Naive B cell (primary cell): ENCODE measurements at regions not wholly inside any gene's neighbourhood (a gene's known extent, or its start where the extent isn't known, plus 50 kb on each side); places are given as distances from the start of the nearest gene placed in this dataset.
"Not testable (repeated sequence)": the region's sequence is repeated elsewhere in the genome, so short reads cannot be mapped to it uniquely, and the experiment has no call there.

Source experiments
- ATAC-seq, 2 donors: fragments of 150-1000 bp; cut with Tn5 transposase; 2 replicates each; pipeline ENCODE4 v1.10.0; 2021; ENCODE audit warnings: low read depth in 2 of 2, mild to moderate bottlenecking in 2 of 2, moderate library complexity in 2 of 2
- DNase-seq: peaks from one replicate; pipeline ENCODE4 v3.0.0; 2022
- H3K27ac Mint-ChIP-seq, 6 donors: one replicate each; pipeline ENCODE4 v1.8.0; 2020 to 2022; ENCODE audit warnings: mild to moderate bottlenecking in 6 of 6, mixed read lengths in 6 of 6, moderate library complexity in 5 of 6, inconsistent platforms in 2 of 6
- H3K27me3 Mint-ChIP-seq, 3 donors: one replicate each; pipeline ENCODE4 v1.8.0; 2021 to 2022; ENCODE audit warnings: mixed read lengths in 3 of 3, mild to moderate bottlenecking in 1 of 3
- H3K36me3 Mint-ChIP-seq, 2 donors: one replicate each; pipeline ENCODE4 v1.8.0; 2020 to 2022; ENCODE audit warnings: mixed read lengths in 2 of 2, inconsistent platforms in 1 of 2, mild to moderate bottlenecking in 1 of 2
- H3K4me1 Mint-ChIP-seq, 3 donors: one replicate each; pipeline ENCODE4 v1.8.0; 2020 to 2022; ENCODE audit warnings: mixed read lengths in 3 of 3, inconsistent platforms in 1 of 3, mild to moderate bottlenecking in 1 of 3, moderate library complexity in 1 of 3
- H3K4me3 Mint-ChIP-seq, 8 donors: one replicate each; pipeline ENCODE4 v1.8.0; 2020 to 2022; ENCODE audit warnings: mild to moderate bottlenecking in 8 of 8, mixed read lengths in 8 of 8, moderate library complexity in 8 of 8, inconsistent platforms in 2 of 8
- H3K9me3 Mint-ChIP-seq, 7 donors: one replicate each; pipeline ENCODE4 v1.8.0; 2020 to 2022; ENCODE audit warnings: mixed read lengths in 7 of 7, mild to moderate bottlenecking in 5 of 7, inconsistent platforms in 2 of 7, moderate library complexity in 1 of 7

DNA sequence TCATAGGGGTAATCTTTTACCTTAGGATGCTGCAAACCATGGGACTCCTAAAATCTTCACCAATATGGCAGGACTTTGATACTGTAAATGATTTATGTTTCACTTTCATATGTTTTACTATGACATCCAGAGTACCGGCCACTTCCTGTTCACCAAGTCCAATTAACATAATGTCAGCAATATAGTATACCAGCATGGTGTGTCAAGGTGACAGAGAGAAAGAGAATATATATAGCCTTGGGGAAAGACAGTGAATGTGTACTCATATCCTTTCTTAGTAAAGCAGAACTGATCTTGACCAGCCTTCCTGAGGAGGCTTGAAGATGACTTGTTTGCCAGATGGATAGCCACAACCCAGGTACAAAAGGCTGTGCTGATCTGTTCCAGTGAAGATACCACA, 127.9 kb downstream of the NRN1 start:
- Mint-ChIP-seq H3K4me3 (no peak overlapping the region), H3K36me3 (no peaks in the 10 kb centered on the region), H3K9me3 (peaks cover 0 to 2% (median 0%) of the 10 kb centered on the region in 7 donors), H3K27ac (no peak overlapping the region), H3K4me1 (peaks cover 0 to 4% (median 0%) of the 10 kb centered on the region in 3 donors), H3K27me3 (peaks cover 0 to 6% (median 0%) of the 10 kb centered on the region in 3 donors)
- ATAC-seq (peak in 1 of 2 donors; percentile 45), DNase-seq (no peak)

DNA sequence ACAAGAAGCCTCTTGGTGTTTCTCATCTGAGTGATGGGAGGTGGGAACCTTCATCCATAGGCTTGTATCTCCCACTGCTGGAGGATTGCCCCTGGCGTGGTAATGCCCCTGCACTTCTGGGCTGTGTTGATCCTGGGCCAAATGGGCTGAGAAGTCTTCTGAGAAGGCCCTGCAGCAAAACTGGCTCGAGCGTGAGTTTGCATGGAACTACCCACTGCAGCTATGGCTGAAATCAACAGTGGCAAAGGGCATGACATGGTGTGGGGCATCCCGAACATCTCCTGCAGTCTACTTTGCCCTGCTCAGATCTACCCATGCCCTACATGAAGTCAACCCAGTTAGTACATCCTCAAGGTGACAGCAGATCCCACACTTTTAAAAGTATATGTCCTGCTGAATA, 130.6 kb downstream of the NRN1 start:
- DNase-seq (no peak), ATAC-seq (no peak)
- Mint-ChIP-seq H3K27me3 (peaks cover 0 to 6% (median 0%) of the 10 kb centered on the region in 3 donors), H3K27ac (no peak overlapping the region), H3K4me1 (peaks cover 0 to 4% (median 0%) of the 10 kb centered on the region in 3 donors), H3K36me3 (peaks cover 7 to 12% of the 10 kb centered on the region in 2 donors), H3K9me3 (peaks cover 3 to 12% (median 5%) of the 10 kb centered on the region in 7 donors), H3K4me3 (no peak overlapping the region)

DNA sequence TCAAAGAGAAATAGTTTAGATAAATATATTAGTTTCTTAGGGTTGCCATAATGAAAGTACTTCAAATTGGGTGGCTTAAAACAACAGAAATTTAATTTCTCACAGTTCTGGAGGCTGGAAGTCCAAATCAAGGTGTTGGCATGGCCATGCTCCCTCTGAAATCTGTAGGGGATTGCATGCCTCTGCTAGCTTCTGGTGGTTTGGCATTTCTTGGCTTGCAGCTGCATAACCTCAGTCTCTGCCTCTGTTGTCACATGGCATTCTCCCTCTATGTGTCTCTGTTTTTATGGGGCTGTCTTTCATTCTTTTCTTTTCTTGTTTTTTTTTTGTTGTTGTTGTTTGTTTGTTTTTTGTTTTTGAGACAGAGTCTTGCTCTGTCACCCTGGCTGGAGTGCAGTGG, 132.7 kb downstream of the NRN1 start:
- peaks cover 4 to 17% (median 6%) of the 10 kb centered on the region in 7 donors for H3K9me3 Mint-ChIP-seq
- not testable (repeated sequence) for H3K4me1 Mint-ChIP-seq, H3K27ac Mint-ChIP-seq, H3K4me3 Mint-ChIP-seq, ATAC-seq, DNase-seq, H3K27me3 Mint-ChIP-seq
- H3K36me3 Mint-ChIP-seq: peaks cover 8 to 12% of the 10 kb centered on the region in 2 donors

DNA sequence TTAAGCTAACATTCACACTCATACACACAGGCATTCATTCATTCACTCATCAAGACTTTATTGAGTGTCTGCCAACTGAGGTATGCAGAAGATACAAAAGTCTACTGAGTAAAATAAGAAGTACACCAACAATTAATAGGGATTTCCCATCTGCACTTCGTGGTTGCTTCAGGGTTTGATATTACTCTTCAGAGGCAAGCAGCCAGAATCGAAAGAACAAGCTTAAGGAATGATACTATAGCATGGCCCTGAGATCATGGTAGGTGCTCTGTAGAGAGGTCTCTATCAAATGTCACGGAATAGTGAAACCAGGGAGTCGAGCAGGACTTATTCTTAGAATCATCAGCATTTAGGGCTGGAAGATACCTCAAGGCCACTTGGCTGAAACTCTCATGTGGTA, 135.4 kb downstream of the NRN1 start:
- no peak overlapping the region for H3K27ac Mint-ChIP-seq
- peaks cover 6 to 16% (median 9%) of the 10 kb centered on the region in 3 donors for H3K4me1 Mint-ChIP-seq
- H3K27me3 Mint-ChIP-seq: no peaks in the 10 kb centered on the region
- peaks cover 4 to 20% (median 6%) of the 10 kb centered on the region in 7 donors for H3K9me3 Mint-ChIP-seq
- no peak for ATAC-seq
- H3K4me3 Mint-ChIP-seq: no peak overlapping the region
- peaks cover 8 to 12% of the 10 kb centered on the region in 2 donors for H3K36me3 Mint-ChIP-seq
- DNase-seq: no peak

DNA sequence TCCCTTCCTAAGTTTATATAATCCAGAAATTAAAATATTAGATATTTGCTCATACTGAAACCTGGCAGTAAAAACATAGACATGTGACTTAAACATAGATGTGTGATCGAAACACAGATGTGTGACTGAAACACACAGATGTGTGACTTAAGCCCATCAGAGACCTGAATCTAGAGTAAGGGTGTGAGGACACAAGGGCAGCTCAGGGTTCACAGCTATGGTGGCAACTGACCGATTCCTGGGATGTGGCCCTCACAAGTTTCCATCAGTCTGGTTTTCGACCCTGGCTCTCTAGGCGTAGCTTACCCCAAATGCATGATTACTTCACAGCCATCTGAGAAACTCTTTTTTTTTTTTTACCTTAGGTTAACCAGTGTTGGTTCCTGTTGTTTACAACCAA, 137.0 kb downstream of the NRN1 start:
- no peak for DNase-seq
- H3K27me3 Mint-ChIP-seq: no peaks in the 10 kb centered on the region
- peak overlapping the region in 1 of 8 donors; percentile 26 for H3K4me3 Mint-ChIP-seq
- no peak overlapping the region for H3K27ac Mint-ChIP-seq
- H3K4me1 Mint-ChIP-seq: peaks cover 16 to 28% (median 19%) of the 10 kb centered on the region in 3 donors
- peaks cover 8 to 12% of the 10 kb centered on the region in 2 donors for H3K36me3 Mint-ChIP-seq
- peaks cover 5 to 35% (median 13%) of the 10 kb centered on the region in 7 donors for H3K9me3 Mint-ChIP-seq
- ATAC-seq: no peak

DNA sequence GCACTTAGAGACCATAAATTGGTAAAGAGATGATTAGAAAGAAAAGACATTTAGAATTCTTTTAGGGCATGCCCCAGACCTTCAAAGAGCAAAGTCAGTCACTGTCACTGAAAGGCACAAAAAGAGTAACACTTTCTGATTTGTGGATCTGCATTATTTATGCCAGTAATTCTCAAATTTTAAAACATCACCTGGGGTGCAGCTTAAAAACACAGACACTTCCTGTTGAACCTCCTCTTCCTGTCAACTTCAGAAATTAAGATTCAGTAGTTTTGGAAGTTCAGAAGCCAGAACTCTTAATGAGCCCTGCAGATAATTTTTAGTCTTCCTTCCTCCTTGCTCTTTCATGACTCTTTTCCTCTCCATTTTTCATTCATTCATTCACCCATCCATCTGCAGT, 137.5 kb downstream of the NRN1 start:
- no peak overlapping the region for H3K4me3 Mint-ChIP-seq
- H3K4me1 Mint-ChIP-seq: peaks cover 16 to 28% (median 19%) of the 10 kb centered on the region in 3 donors
- no peaks in the 10 kb centered on the region for H3K27me3 Mint-ChIP-seq
- H3K36me3 Mint-ChIP-seq: peaks cover 8 to 12% of the 10 kb centered on the region in 2 donors
- peaks cover 5 to 39% (median 13%) of the 10 kb centered on the region in 7 donors for H3K9me3 Mint-ChIP-seq
- no peak for DNase-seq
- ATAC-seq: no peak
- no peak overlapping the region for H3K27ac Mint-ChIP-seq

DNA sequence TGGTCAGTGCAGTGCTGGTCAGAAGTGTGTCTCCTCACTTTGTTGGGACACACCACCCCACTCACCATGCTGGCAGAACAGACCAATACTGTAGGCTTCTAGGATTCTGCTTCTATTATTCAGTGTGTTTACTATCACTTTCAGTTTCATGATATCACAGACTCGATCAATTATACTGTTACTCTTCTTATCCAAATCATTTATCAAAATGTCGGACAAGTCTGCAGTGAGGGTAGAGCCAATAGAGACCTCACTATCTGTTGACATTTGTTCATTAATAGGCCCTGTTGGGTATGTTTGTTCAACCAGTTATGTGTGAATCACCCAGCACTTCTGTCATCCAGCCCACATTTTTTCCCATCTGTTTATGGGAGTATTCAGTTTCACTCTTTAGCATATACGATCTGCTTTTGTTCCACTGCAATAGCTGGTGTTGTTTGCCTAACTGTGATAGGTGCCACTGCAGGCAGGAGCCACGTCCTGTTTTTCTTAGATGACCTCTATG, 140.1 kb downstream of the NRN1 start:
- H3K27ac Mint-ChIP-seq: peak overlapping the region in 1 of 6 donors; percentile 71
- H3K36me3 Mint-ChIP-seq: peaks cover 3 to 11% of the 10 kb centered on the region in 2 donors
- ATAC-seq: no peak
- H3K4me3 Mint-ChIP-seq: no peak overlapping the region
- H3K9me3 Mint-ChIP-seq: peaks cover 4 to 40% (median 13%) of the 10 kb centered on the region in 7 donors
- peaks cover 16 to 28% (median 23%) of the 10 kb centered on the region in 3 donors for H3K4me1 Mint-ChIP-seq
- DNase-seq: no peak
- H3K27me3 Mint-ChIP-seq: peaks cover 0 to 7% (median 0%) of the 10 kb centered on the region in 3 donors

DNA sequence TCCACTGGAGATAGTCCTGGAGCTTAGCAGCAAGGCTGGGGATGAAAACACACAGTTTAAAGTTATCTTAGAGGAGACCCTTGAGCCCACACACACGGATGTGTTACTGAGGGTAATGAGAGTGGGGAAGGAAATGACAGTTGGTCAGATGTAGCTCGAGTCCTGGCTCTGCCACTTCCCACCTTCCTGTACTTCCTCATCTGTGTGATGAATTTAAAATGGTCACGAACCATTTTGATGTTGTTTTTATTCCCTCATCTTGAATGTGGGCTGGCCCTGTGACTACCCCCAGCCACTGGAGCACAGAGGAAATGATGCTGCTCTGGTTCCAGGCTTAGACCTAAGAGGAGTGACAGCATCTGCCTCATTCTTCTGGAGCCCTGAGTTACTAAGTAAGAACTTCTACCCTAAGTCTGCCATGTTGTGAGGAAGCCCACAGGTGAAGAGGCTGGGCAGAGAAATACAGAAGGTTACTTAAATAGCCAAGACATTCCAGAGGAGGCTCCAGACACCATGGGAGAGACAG, 141.2 kb downstream of the NRN1 start:
- H3K36me3 Mint-ChIP-seq: peaks cover 0 to 9% of the 10 kb centered on the region in 2 donors
- no peak overlapping the region for H3K4me3 Mint-ChIP-seq
- DNase-seq (no peak), ATAC-seq (no peak)
- peaks cover 16 to 28% (median 23%) of the 10 kb centered on the region in 3 donors for H3K4me1 Mint-ChIP-seq
- H3K27me3 Mint-ChIP-seq: peaks cover 0 to 14% (median 0%) of the 10 kb centered on the region in 3 donors
- peak overlapping the region in 2 of 6 donors; percentile 57 to 73 for H3K27ac Mint-ChIP-seq
- peaks cover 4 to 34% (median 12%) of the 10 kb centered on the region in 7 donors for H3K9me3 Mint-ChIP-seq

DNA sequence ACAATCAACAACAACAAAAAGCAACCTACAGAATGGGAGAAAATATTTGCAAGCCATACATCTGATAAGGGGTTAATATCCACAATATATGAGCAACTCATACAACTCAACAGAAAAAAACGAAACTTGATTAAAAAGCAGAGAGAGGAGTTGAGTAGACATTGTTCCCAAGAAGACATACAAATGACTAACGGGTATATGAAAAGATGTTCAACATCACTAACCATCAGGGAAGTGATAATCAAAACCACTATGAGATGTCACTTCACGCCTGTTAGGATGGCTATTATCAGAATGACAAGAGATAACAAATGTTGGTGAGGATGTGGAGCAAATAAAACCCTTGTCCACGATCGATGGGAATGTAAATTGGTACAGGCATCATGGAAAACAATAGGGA, 145.9 kb downstream of the NRN1 start:
- ATAC-seq (no peak), DNase-seq (no peak)
- peaks cover 0 to 17% (median 0%) of the 10 kb centered on the region in 3 donors for H3K27me3 Mint-ChIP-seq
- no peak overlapping the region for H3K4me3 Mint-ChIP-seq
- H3K36me3 Mint-ChIP-seq: peaks cover 0 to 9% of the 10 kb centered on the region in 2 donors
- H3K4me1 Mint-ChIP-seq: peaks cover 9 to 13% (median 10%) of the 10 kb centered on the region in 3 donors
- peaks cover 4 to 24% (median 10%) of the 10 kb centered on the region in 7 donors for H3K9me3 Mint-ChIP-seq
- no peak overlapping the region for H3K27ac Mint-ChIP-seq

DNA sequence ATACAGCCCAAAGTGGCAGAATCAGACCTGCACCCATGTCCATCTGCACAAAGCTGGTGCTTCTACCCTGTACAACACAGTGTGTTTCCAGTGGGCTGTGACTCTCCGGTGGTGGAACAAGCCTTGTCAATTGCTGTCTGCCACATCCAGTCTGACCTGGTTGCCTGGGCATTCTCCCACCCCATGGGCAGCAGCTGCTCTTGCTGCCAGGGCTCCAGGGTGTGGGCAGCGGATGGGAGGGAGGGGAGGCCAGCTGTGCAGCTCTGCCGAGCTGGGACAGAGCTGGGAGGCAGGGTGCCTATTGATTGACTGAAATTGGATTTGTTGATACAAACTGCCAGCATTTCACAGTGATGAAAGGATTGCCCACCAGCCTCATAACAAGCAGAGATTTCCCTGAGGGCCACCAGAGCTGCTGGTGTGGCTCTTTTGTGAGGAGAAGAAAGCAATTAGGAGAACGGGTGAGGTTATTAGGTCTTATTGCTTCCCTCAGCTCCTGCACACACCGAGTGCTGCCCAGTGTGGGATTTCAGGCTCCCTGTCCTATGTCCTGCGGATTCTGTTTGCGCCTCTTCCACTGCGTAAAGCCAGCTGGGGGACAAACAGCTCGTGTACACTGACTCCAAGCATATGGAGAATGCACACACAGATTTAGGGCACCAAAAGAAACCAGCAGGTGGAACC, 150.8 kb downstream of the NRN1 start:
- no peak overlapping the region for H3K4me3 Mint-ChIP-seq
- peaks cover 0 to 4% (median 3%) of the 10 kb centered on the region in 3 donors for H3K4me1 Mint-ChIP-seq
- DNase-seq: no peak
- H3K27ac Mint-ChIP-seq: no peak overlapping the region
- peaks cover 0 to 10% (median 6%) of the 10 kb centered on the region in 3 donors for H3K27me3 Mint-ChIP-seq
- no peaks in the 10 kb centered on the region for H3K36me3 Mint-ChIP-seq
- no peak for ATAC-seq
- peaks cover 0 to 5% (median 0%) of the 10 kb centered on the region in 7 donors for H3K9me3 Mint-ChIP-seq

DNA sequence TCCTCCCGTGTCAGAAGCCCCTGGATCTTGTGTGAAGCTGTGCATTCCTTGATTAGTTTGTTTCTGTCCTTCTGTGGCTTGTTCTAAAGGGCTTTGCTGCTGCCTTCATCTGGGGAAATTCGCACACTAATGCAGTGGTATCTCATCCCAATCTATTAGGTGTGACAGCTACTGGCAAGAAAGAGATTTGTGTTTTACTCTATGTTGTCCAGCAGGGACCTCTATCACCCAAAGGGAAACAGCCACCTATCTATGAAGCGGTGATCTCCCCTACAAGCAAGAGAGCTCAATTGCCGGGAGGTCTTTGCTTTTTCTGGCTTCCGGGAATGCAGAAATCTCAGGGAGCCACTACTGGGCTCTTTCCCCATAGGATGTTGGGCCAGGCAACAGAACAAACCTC, 151.8 kb downstream of the NRN1 start:
- H3K36me3 Mint-ChIP-seq: no peaks in the 10 kb centered on the region
- peaks cover 0 to 9% (median 4%) of the 10 kb centered on the region in 3 donors for H3K4me1 Mint-ChIP-seq
- H3K27ac Mint-ChIP-seq: no peak overlapping the region
- H3K27me3 Mint-ChIP-seq: peaks cover 7 to 16% (median 7%) of the 10 kb centered on the region in 3 donors
- ATAC-seq (no peak), DNase-seq (no peak)
- H3K9me3 Mint-ChIP-seq: peaks cover 0 to 5% (median 0%) of the 10 kb centered on the region in 7 donors
- no peak overlapping the region for H3K4me3 Mint-ChIP-seq

DNA sequence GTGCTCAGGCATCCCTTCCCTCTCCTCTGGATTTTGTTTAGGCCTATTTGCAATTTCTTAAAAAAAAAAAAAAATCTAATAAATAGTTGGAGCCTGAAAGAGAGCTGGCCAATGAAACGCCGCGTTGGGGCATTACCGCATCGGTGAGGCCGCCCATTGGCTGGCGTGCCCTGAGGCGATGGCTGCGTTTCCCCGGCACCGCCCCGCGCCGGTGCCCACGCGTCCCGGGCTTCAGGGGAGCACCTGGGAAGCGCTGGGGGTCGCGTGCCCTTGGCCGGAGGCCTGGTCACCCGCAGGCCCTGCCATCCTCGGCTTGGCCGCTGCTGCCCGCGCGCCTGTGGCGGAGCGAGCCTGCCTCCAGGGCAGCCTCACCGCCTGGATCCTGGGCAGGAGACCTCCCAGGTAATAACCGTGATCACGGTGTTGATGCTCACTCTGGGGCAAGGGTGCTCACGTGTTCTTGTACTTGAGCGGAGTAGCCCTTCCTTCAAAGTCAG, 155.4 kb downstream of the NRN1 start:
- H3K27ac Mint-ChIP-seq: peak overlapping the region in 1 of 6 donors; percentile 71
- peak; percentile 51 for DNase-seq

DNA sequence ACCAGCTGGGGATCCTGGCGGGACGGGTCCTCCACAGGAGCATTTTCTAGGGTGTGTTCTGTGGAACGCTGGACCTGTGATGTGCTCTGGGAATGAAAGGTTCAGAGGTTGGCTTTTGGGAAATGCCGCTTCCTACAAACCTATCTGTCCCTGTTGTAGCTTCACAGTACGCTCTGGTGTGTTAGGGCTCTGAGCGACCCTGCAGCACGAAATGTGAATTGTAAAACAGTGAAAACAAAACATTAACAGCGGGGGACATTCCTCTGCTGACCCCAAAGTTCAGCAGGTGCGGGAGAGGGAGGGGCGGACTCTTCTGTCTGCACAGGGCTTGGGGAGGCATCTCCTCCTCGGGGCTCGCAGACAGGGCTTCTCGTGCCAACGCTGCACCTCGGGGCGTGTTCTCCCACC, 155.9 kb downstream of the NRN1 start:
- Mint-ChIP-seq H3K4me3 (peak overlapping the region; percentile 71 to 93 (median 90)), H3K27ac (peak overlapping the region in 1 of 6 donors; percentile 38), H3K4me1 (peaks cover 0 to 11% (median 4%) of the 10 kb centered on the region in 3 donors), H3K36me3 (peaks cover 0 to 9% of the 10 kb centered on the region in 2 donors), H3K9me3 (peaks cover 0 to 4% (median 0%) of the 10 kb centered on the region in 7 donors), H3K27me3 (peaks cover 26 to 30% (median 29%) of the 10 kb centered on the region in 3 donors)
- DNase-seq: no peak
- peak; percentile 50 to 57 for ATAC-seq

More for the DNA sequence above, 155.4 kb downstream of the NRN1 start:
- H3K36me3 Mint-ChIP-seq: peaks cover 0 to 9% of the 10 kb centered on the region in 2 donors
- H3K27me3 Mint-ChIP-seq: peaks cover 24 to 29% (median 25%) of the 10 kb centered on the region in 3 donors
- ATAC-seq: peak; percentile 95 to 96
- H3K4me3 Mint-ChIP-seq: peak overlapping the region; percentile 71 to 93 (median 90)
- H3K4me1 Mint-ChIP-seq: peaks cover 0 to 11% (median 4%) of the 10 kb centered on the region in 3 donors
- peaks cover 0 to 4% (median 0%) of the 10 kb centered on the region in 7 donors for H3K9me3 Mint-ChIP-seq
